ENCODE measurements at regions not wholly inside any gene's neighbourhood (a gene's known extent, or its start where the extent isn't known, plus 50 kb on each side); places are given as distances from the start of the nearest gene placed in this dataset.
"Not testable (repeated sequence)": the region's sequence is repeated elsewhere in the genome, so short reads cannot be mapped to it uniquely, and the experiment has no call there.

GRCh38 chr22:22178355-22178965, 66.1 kb upstream of the VPREB1 start:
- no peak for DNase-seq (ENCODE audit: low read depth)
- TF ChIP-seq MYC (IDR thresholded peaks at IDR 0.05; ENCODE audit: low read depth, low read length) (no peak), MAX (IDR thresholded peaks at IDR 0.05; ENCODE audit: low read depth, low read length) (no peak), POLR2A (IDR thresholded peaks at IDR 0.05; ENCODE audit: extremely low read depth, insufficient read length) (no peak)
- TF ChIP-seq, protein P1, sequence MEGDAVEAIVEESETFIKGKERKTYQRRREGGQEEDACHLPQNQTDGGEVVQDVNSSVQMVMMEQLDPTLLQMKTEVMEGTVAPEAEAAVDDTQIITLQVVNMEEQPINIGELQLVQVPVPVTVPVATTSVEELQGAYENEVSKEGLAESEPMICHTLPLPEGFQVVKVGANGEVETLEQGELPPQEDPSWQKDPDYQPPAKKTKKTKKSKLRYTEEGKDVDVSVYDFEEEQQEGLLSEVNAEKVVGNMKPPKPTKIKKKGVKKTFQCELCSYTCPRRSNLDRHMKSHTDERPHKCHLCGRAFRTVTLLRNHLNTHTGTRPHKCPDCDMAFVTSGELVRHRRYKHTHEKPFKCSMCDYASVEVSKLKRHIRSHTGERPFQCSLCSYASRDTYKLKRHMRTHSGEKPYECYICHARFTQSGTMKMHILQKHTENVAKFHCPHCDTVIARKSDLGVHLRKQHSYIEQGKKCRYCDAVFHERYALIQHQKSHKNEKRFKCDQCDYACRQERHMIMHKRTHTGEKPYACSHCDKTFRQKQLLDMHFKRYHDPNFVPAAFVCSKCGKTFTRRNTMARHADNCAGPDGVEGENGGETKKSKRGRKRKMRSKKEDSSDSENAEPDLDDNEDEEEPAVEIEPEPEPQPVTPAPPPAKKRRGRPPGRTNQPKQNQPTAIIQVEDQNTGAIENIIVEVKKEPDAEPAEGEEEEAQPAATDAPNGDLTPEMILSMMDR (IDR thresholded peaks at IDR 0.05; ENCODE audit: low read depth, low read length): no peak
- no peak overlapping the region for H3K4me3 ChIP-seq (ENCODE audit: low read depth, low read length)

- no peak overlapping the region for H3K4me3 ChIP-seq (ENCODE audit: low read depth, low read length)
- TF ChIP-seq, protein P1 (IDR thresholded peaks at IDR 0.05; ENCODE audit: low read depth, low read length): no peak
- no peak for TF ChIP-seq POLR2A (IDR thresholded peaks at IDR 0.05; ENCODE audit: extremely low read depth, insufficient read length)
- no peak for TF ChIP-seq MAX (IDR thresholded peaks at IDR 0.05; ENCODE audit: low read depth, low read length)
- TF ChIP-seq MYC (IDR thresholded peaks at IDR 0.05; ENCODE audit: low read depth, low read length): no peak
- DNase-seq (ENCODE audit: low read depth): no peak
Observed at GRCh38 chr22:22176929-22177616, 67.5 kb upstream of the VPREB1 start.

DNA sequence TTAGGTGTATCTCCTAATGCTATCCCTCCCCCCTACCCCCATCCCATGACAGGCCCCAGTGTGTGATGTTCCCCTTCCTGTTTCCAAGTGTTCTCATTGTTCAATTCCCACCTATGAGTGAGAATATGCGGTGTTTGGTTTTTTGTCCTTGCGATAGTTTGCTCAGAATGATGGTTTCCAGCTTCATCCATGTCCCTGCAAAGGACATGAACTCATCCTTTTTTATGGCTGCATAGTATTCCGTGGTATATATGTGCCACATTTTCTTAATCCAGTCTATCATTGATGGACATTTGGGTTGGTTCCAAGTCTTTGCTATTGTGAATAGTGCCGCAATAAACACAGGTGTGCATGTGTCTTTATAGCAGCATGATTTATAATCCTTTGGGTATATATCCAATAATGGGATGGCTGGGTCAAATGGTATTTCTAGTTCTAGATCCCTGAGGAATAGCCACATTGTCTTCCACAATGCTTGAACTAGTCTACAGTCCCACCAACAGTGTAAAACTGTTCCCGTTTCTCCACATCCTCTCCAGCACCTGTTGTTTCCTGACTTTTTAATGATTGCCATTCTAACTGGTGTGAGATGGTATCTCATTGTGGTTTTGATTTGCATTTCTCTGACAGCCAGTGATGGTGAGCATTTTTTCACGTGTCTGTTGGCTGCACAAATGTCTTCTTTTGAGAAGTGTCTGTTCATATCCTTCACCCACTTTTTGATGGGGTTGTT, 71.5 kb upstream of the VPREB1 start:
- not testable (repeated sequence) for DNase-seq (ENCODE audit: low read depth); H3K4me3 ChIP-seq (ENCODE audit: low read depth, low read length)

- TF ChIP-seq, protein P1 (IDR thresholded peaks at IDR 0.05; ENCODE audit: low read depth, low read length): peak; percentile 25
- no peak for TF ChIP-seq MYC (IDR thresholded peaks at IDR 0.05; ENCODE audit: low read depth, low read length)
- no peak overlapping the region for H3K4me3 ChIP-seq (ENCODE audit: low read depth, low read length)
- peak; percentile 14 for DNase-seq (ENCODE audit: low read depth)
Observed at GRCh38 chr22:22171357-22172218, 73.0 kb upstream of the VPREB1 start.

DNA sequence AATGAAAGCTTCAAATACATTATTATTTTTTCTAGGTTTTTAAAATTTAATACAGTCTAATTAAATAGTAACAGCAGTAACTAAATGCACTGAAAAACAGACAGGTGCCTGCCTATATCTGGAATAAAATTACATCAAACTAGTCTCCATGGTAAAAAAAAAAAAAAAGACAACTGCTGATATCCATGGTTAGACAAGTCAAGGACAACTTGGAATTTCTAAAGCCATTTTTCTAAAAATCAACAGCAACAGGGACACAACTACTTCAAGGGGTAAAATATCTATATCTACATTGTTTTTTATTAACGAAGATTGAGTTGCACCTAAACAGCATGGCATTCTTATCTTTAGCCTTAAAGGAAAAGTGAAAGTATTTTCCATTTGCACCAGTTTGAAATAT, 74.7 kb upstream of the VPREB1 start:
- no peak overlapping the region for H3K4me3 ChIP-seq (ENCODE audit: low read depth, low read length)
- TF ChIP-seq MAX (IDR thresholded peaks at IDR 0.05; ENCODE audit: low read depth, low read length) (no peak), MYC (IDR thresholded peaks at IDR 0.05; ENCODE audit: low read depth, low read length) (no peak), POLR2A (IDR thresholded peaks at IDR 0.05; ENCODE audit: extremely low read depth, insufficient read length) (no peak)
- TF ChIP-seq, protein P1 (IDR thresholded peaks at IDR 0.05; ENCODE audit: low read depth, low read length): no peak

More for the DNA sequence above, 74.7 kb upstream of the VPREB1 start:
- no peak for DNase-seq (ENCODE audit: low read depth)
